Astrocyte (in vitro differentiated cells and primary cell): ENCODE measurements at regions not wholly inside any gene's neighbourhood (a gene's known extent, or its start where the extent isn't known, plus 50 kb on each side); places are given as distances from the start of the nearest gene placed in this dataset.

ENCODE experiments used
- DNase-seq: peaks from one replicate; pipeline ENCODE4 v3.0.0-alpha.2; 2010; ENCODE audit warnings: low read depth
- FAIRE-seq: peaks from 2 replicates; lab custom pipeline; 2011; peaks lifted over from hg19 to GRCh38; lab: Jason Lieb, UNC
- H2AFZ ChIP-seq: 2 replicates; pipeline ENCODE4 v1.6.0; 2012; ENCODE audit warnings: low read depth, low read length, inconsistent platforms
- H3K27ac ChIP-seq: 2 replicates; pipeline ENCODE4 v1.5.1; 2011; ENCODE audit warnings: low read depth, low read length, inconsistent platforms
- H3K27me3 ChIP-seq: 2 replicates; pipeline ENCODE4 v1.6.0; 2011; ENCODE audit warnings: low read length, inconsistent platforms; ENCODE audit not compliant: insufficient read depth
- H3K36me3 ChIP-seq: 2 replicates; pipeline ENCODE4 v1.5.1; 2011; ENCODE audit warnings: low read length, inconsistent platforms; ENCODE audit not compliant: insufficient read depth
- H3K4me1 ChIP-seq: 2 replicates; pipeline ENCODE4 v1.5.1; 2011; ENCODE audit warnings: low read length, inconsistent platforms; ENCODE audit not compliant: insufficient read depth
- H3K4me2 ChIP-seq: 2 replicates; pipeline ENCODE4 v1.6.0; 2012; ENCODE audit warnings: low read length, inconsistent platforms
- H3K4me3 ChIP-seq: 2 replicates; pipeline ENCODE4 v1.5.1; 2011; ENCODE audit warnings: low read depth, mild to moderate bottlenecking, low read length, inconsistent platforms; ENCODE audit not compliant: insufficient read depth
- H3K79me2 ChIP-seq: 2 replicates; pipeline ENCODE4 v1.6.0; 2012; ENCODE audit warnings: mild to moderate bottlenecking, low read length, inconsistent platforms; ENCODE audit not compliant: insufficient read depth
- H3K9ac ChIP-seq: 2 replicates; pipeline ENCODE4 v1.6.0; 2012; ENCODE audit warnings: mild to moderate bottlenecking, low read length, inconsistent platforms
- H3K9me3 ChIP-seq: 2 replicates; pipeline ENCODE4 v1.5.1; 2012; ENCODE audit warnings: low read depth, mild to moderate bottlenecking, low read length, inconsistent platforms; ENCODE audit not compliant: insufficient read depth
- H4K20me1 ChIP-seq: 2 replicates; pipeline ENCODE4 v1.6.0; 2012; ENCODE audit warnings: low read length, inconsistent platforms; ENCODE audit not compliant: insufficient read depth
- H3K27ac Mint-ChIP-seq: one replicate; pipeline ENCODE4 v1.8.0; 2021; ENCODE audit warnings: mild to moderate bottlenecking, mixed read lengths; ENCODE audit not compliant: unreplicated experiment
- H3K27me3 Mint-ChIP-seq: one replicate; pipeline ENCODE4 v1.8.0; 2021; ENCODE audit warnings: low read depth, mixed read lengths; ENCODE audit not compliant: unreplicated experiment
- H3K36me3 Mint-ChIP-seq: one replicate; pipeline ENCODE4 v1.8.0; 2021; ENCODE audit warnings: low read depth, mixed read lengths; ENCODE audit not compliant: unreplicated experiment
- H3K4me1 Mint-ChIP-seq: one replicate; pipeline ENCODE4 v1.8.0; 2021; ENCODE audit warnings: low read depth, mixed read lengths; ENCODE audit not compliant: unreplicated experiment
- H3K4me3 Mint-ChIP-seq: one replicate; pipeline ENCODE4 v1.8.0; 2021; ENCODE audit warnings: mild to moderate bottlenecking, moderate library complexity, mixed read lengths; ENCODE audit not compliant: unreplicated experiment
- H3K9me3 Mint-ChIP-seq: one replicate; pipeline ENCODE4 v1.8.0; 2021; ENCODE audit warnings: mild to moderate bottlenecking, mixed read lengths; ENCODE audit not compliant: unreplicated experiment
- CTCF ChIP-seq: IDR thresholded peaks from 2 replicates; pipeline ENCODE4 v1.5.1; 2011; ENCODE audit warnings: low read depth, mild to moderate bottlenecking, inconsistent platforms, low read length, moderate library complexity; ENCODE audit not compliant: insufficient read depth
- EZH2 ChIP-seq: IDR thresholded peaks from 2 replicates; pipeline ENCODE4 v1.6.1; 2012; ENCODE audit warnings: mild to moderate bottlenecking, low read length, inconsistent platforms; ENCODE audit not compliant: insufficient read depth

GRCh38 chr4:115609631-115610030, 496.2 kb upstream of the NDST4 start:
- Mint-ChIP-seq H3K27ac (no peak overlapping the region), H3K27me3 (no peaks in the 10 kb centered on the region), H3K9me3 (no peaks in the 10 kb centered on the region), H3K4me3 (no peak overlapping the region), H3K4me1 (no peaks in the 10 kb centered on the region), H3K36me3 (no peaks in the 10 kb centered on the region)
- Histone ChIP-seq H3K79me2 (no peaks in the 10 kb centered on the region), H3K9me3 (no peaks in the 10 kb centered on the region), H3K27ac (no peak overlapping the region), H3K36me3 (no peaks in the 10 kb centered on the region), H3K4me3 (no peak overlapping the region), H3K4me1 (no peaks in the 10 kb centered on the region), H3K9ac (no peak overlapping the region), H2AFZ (no peak overlapping the region), H3K4me2 (no peak overlapping the region), H4K20me1 (no peaks in the 10 kb centered on the region), H3K27me3 (no peaks in the 10 kb centered on the region)
- FAIRE-seq, result no peak
- no peak for DNase-seq
- TF ChIP-seq EZH2, result no peak
- TF ChIP-seq CTCF, result no peak

- no peaks in the 10 kb centered on the region for H3K27me3 Mint-ChIP-seq
- no peaks in the 10 kb centered on the region for H3K9me3 Mint-ChIP-seq
- no peak for TF ChIP-seq EZH2
- no peak for TF ChIP-seq CTCF
- Histone ChIP-seq H3K9me3 (no peaks in the 10 kb centered on the region), H3K27me3 (no peaks in the 10 kb centered on the region), H3K4me3 (no peak overlapping the region), H3K4me1 (no peaks in the 10 kb centered on the region), H3K36me3 (no peaks in the 10 kb centered on the region), H3K9ac (no peak overlapping the region), H2AFZ (no peak overlapping the region), H4K20me1 (no peaks in the 10 kb centered on the region), H3K4me2 (no peak overlapping the region), H3K27ac (no peak overlapping the region), H3K79me2 (no peaks in the 10 kb centered on the region)
- H3K4me1 Mint-ChIP-seq, result no peaks in the 10 kb centered on the region
- no peaks in the 10 kb centered on the region for H3K36me3 Mint-ChIP-seq
- H3K4me3 Mint-ChIP-seq, result no peak overlapping the region
- FAIRE-seq (no peak), DNase-seq (no peak)
- no peak overlapping the region for H3K27ac Mint-ChIP-seq
These were observed 493.9 kb upstream of the NDST4 start for GRCh38 chr4:115607311-115607710.

GRCh38 chr4:115596265-115597001, 483.0 kb upstream of the NDST4 start:
- Histone ChIP-seq H3K9me3 (no peaks in the 10 kb centered on the region), H3K79me2 (no peaks in the 10 kb centered on the region), H3K27me3 (no peaks in the 10 kb centered on the region), H3K4me2 (no peak overlapping the region), H3K36me3 (no peaks in the 10 kb centered on the region), H2AFZ (no peak overlapping the region), H3K4me3 (no peak overlapping the region), H3K4me1 (no peaks in the 10 kb centered on the region), H3K9ac (no peak overlapping the region), H4K20me1 (no peaks in the 10 kb centered on the region), H3K27ac (no peak overlapping the region)
- Mint-ChIP-seq H3K9me3 (no peaks in the 10 kb centered on the region), H3K4me1 (no peaks in the 10 kb centered on the region), H3K27me3 (no peaks in the 10 kb centered on the region), H3K4me3 (no peak overlapping the region), H3K36me3 (no peaks in the 10 kb centered on the region), H3K27ac (no peak overlapping the region)
- DNase-seq (no peak), FAIRE-seq (no peak)
- TF ChIP-seq CTCF (no peak), EZH2 (no peak)
